Endothelial cell of umbilical vein (primary cell): ENCODE measurements at regions not wholly inside any gene's neighbourhood (a gene's known extent, or its start where the extent isn't known, plus 50 kb on each side); places are given as distances from the start of the nearest gene placed in this dataset.

Source experiments
- BruUV-seq: library from RNA; stranded (reverse); fragments of 400-500 nt; replicated peaks from 2 replicates; lab custom pipeline; 2021; lab: Mats Ljungman, UMichigan
- CTCF ChIA-PET: fragments of 300-600, 350-600 bp; sonication (Branson Sonifier 250); formaldehyde crosslinking; loops from one replicate; lab custom pipeline; 2021; ENCODE audit warnings: antibody characterized with exemption, inconsistent platforms; lab: Charles Lee
- POLR2A ChIA-PET: fragments of 300-600, 350-600 bp; sonication (Branson Sonifier 250); formaldehyde crosslinking; loops from one replicate; lab custom pipeline; 2021; ENCODE audit warnings: antibody characterized with exemption, inconsistent platforms; lab: Charles Lee
- DNase-seq: peaks from one replicate; pipeline ENCODE4 v3.0.0-alpha.2; 2011; ENCODE audit warnings: low read depth, low spot score
- FAIRE-seq: peaks from 2 replicates; lab custom pipeline; 2011; peaks lifted over from hg19 to GRCh38; lab: Jason Lieb, UNC
- H2AFZ ChIP-seq: 2 replicates; pipeline ENCODE4 v1.6.0; 2012; ENCODE audit warnings: low read depth, low read length, control low read depth, inconsistent platforms
- H3K27ac ChIP-seq: 2 replicates; pipeline ENCODE4 v1.5.1; 2011; ENCODE audit warnings: low read depth, mild to moderate bottlenecking, control low read depth, low read length, moderate library complexity; ENCODE audit not compliant: insufficient read depth
- H3K27me3 ChIP-seq, 2 experiments: 2 replicates each; pipeline versions ENCODE4 v1.6.0 to v1.6.1; 2011; ENCODE audit warnings: low read length in 2 of 2, mixed read lengths in 1 of 2; ENCODE audit not compliant: control insufficient read depth in 2 of 2, insufficient read depth in 2 of 2
- H3K36me3 ChIP-seq, 2 experiments: 2 replicates in 1 of 2; 3 replicates in 1 of 2; pipeline ENCODE4 v1.5.1; 2011; ENCODE audit warnings: low read length in 2 of 2, mild to moderate bottlenecking in 1 of 2, moderate library complexity in 1 of 2; ENCODE audit not compliant: control insufficient read depth in 2 of 2, insufficient read depth in 2 of 2; ENCODE audit errors: extremely low read depth in 1 of 2
- H3K4me1 ChIP-seq: 3 replicates; pipeline ENCODE4 v1.5.1; 2011; ENCODE audit warnings: mild to moderate bottlenecking, low read length; ENCODE audit not compliant: control insufficient read depth, insufficient read depth; ENCODE audit errors: extremely low read depth
- H3K4me2 ChIP-seq: 2 replicates; pipeline ENCODE4 v1.6.1; 2011; ENCODE audit warnings: low read length, control low read depth, mixed read lengths; ENCODE audit not compliant: insufficient read depth
- H3K4me3 ChIP-seq, 3 experiments: fragments of 200-600 bp in 1 of 3; sonication (generic), shearing (Covaris generic) in 1 of 3; replicated peaks in 1 of 3; 2 replicates each; pipeline ENCODE4 v1.5.1; 2011 to 2016; ENCODE audit warnings: control low read depth in 3 of 3, low read length in 3 of 3, mild to moderate bottlenecking in 2 of 3, inconsistent platforms in 1 of 3, low read depth in 1 of 3, moderate library complexity in 1 of 3; ENCODE audit not compliant: insufficient read depth in 1 of 3
- H3K79me2 ChIP-seq: 2 replicates; pipeline ENCODE4 v1.6.0; 2012; ENCODE audit warnings: low read length, inconsistent platforms; ENCODE audit not compliant: control insufficient read depth, insufficient read depth
- H3K9ac ChIP-seq: replicated peaks from 2 replicates; pipeline ENCODE3; 2011; ENCODE audit warnings: low read length, control low read depth; ENCODE audit not compliant: insufficient read depth; ENCODE audit errors: extremely low read depth
- H3K9me1 ChIP-seq: replicated peaks from 3 replicates; pipeline ENCODE4 v1.6.0; 2011; ENCODE audit warnings: mild to moderate bottlenecking, low read length; ENCODE audit not compliant: control insufficient read depth, insufficient read depth; ENCODE audit errors: extremely low read depth
- H3K9me3 ChIP-seq: replicated peaks from 2 replicates; pipeline ENCODE4 v1.5.1; 2012; ENCODE audit warnings: low read length, inconsistent platforms; ENCODE audit not compliant: control insufficient read depth, insufficient read depth
- H4K20me1 ChIP-seq: replicated peaks from 2 replicates; pipeline ENCODE3; 2011; ENCODE audit warnings: mild to moderate bottlenecking, low read length; ENCODE audit not compliant: control insufficient read depth, insufficient read depth; ENCODE audit errors: extremely low read depth
- CTCF ChIP-seq, 2 donors: IDR thresholded peaks; 1 replicate in 1 of 2; 2 replicates in 1 of 2; pipeline ENCODE4 v1.5.1; 2011; ENCODE audit warnings: low read length in 2 of 2, mild to moderate bottlenecking in 2 of 2, moderate library complexity in 2 of 2, control low read depth in 1 of 2, inconsistent platforms in 1 of 2, low read depth in 1 of 2; ENCODE audit not compliant: insufficient read depth in 1 of 2; ENCODE audit errors: extremely low read depth in 1 of 2
- EZH2 ChIP-seq: IDR thresholded peaks from 2 replicates; pipeline ENCODE4 v1.6.1; 2012; ENCODE audit warnings: borderline replicate concordance, low read depth, mild to moderate bottlenecking, moderate library complexity, low read length, inconsistent platforms; ENCODE audit not compliant: severe bottlenecking
- FOS ChIP-seq: IDR thresholded peaks from 2 replicates; pipeline ENCODE4 v1.6.1; 2011; ENCODE audit warnings: mild to moderate bottlenecking, low read length, moderate library complexity, borderline replicate concordance; ENCODE audit not compliant: insufficient read depth
- GATA2 ChIP-seq: IDR thresholded peaks from 2 replicates; pipeline ENCODE4 v1.7.0; 2011; ENCODE audit warnings: low read depth, mild to moderate bottlenecking, moderate library complexity, mixed read lengths, low read length; ENCODE audit not compliant: insufficient read length, insufficient read depth
- JUN ChIP-seq: IDR thresholded peaks from 2 replicates; pipeline ENCODE4 v1.6.1; 2011; ENCODE audit warnings: borderline replicate concordance, low read depth; ENCODE audit not compliant: insufficient read length, insufficient read depth
- MAX ChIP-seq: IDR thresholded peaks from 2 replicates; pipeline ENCODE4 v1.6.1; 2011; ENCODE audit not compliant: insufficient read depth, insufficient read length
- MYC ChIP-seq: IDR thresholded peaks from one replicate; pipeline ENCODE4 v1.6.1; 2011; ENCODE audit warnings: mild to moderate bottlenecking, low read depth, low read length
- POLR2A ChIP-seq: IDR thresholded peaks from 2 replicates; pipeline ENCODE4 v1.6.1; 2012; ENCODE audit warnings: low read depth, mild to moderate bottlenecking, control low read depth, low read length
- POLR2AphosphoS5 ChIP-seq: IDR thresholded peaks from 2 replicates; pipeline ENCODE4 v1.6.1; 2012; ENCODE audit warnings: low read depth, mild to moderate bottlenecking, control low read depth, low read length, moderate library complexity; ENCODE audit not compliant: insufficient read depth
- dilution Hi-C: fragments of 300-500 bp; cut with MboI; formaldehyde crosslinking; loops from one replicate; pipeline ENCODE4 v1.15.0; 2019; ENCODE audit warnings: low sequenced_read_pairs; ENCODE audit not compliant: extremely low pct_ligation_motif_present
- intact Hi-C: fragments of 100-400 bp; cut with micrococcal nuclease; formaldehyde crosslinking; loops from one replicate; pipeline ENCODE4 v1.10.0; 2022

GRCh38 chr3:168958466-168958865, 705.0 kb downstream of the MECOM start:
- H3K79me2 ChIP-seq: no peaks in the 10 kb centered on the region
- ChIA-PET CTCF (no interaction called here), POLR2A (no interaction called here)
- H3K27me3 ChIP-seq: no peaks in the 10 kb centered on the region
- dilution Hi-C loops: no loop called here
- H3K27ac ChIP-seq: no peak overlapping the region
- no peak overlapping the region for H3K4me3 ChIP-seq
- H3K4me2 ChIP-seq: no peak overlapping the region
- no peak for TF ChIP-seq GATA2
- TF ChIP-seq FOS: no peak
- no peak for TF ChIP-seq MYC
- no peak for TF ChIP-seq POLR2AphosphoS5
- TF ChIP-seq POLR2A: no peak
- TF ChIP-seq MAX: no peak
- TF ChIP-seq JUN: no peak
- TF ChIP-seq EZH2: no peak
- TF ChIP-seq CTCF (IDR thresholded peaks at IDR 0.05; ENCODE audit: extremely low read depth in 1 of 2, insufficient read depth in 1 of 2, low read depth in 1 of 2, low read length in 2 of 2): no peak
- BruUV-seq: no TSS peak
- no peaks in the 10 kb centered on the region for H3K9me3 ChIP-seq
- intact Hi-C loops: no loop called here
- FAIRE-seq (no peak), DNase-seq (no peak)
- H2AFZ ChIP-seq: no peak overlapping the region
- no peaks in the 10 kb centered on the region for H4K20me1 ChIP-seq
- H3K9me1 ChIP-seq: no peaks in the 10 kb centered on the region
- no peak overlapping the region for H3K9ac ChIP-seq
- no peaks in the 10 kb centered on the region for H3K4me1 ChIP-seq
- H3K36me3 ChIP-seq: no peaks in the 10 kb centered on the region
